ENCODE measurements at regions not wholly inside any gene's neighbourhood (a gene's known extent, or its start where the extent isn't known, plus 50 kb on each side); places are given as distances from the start of the nearest gene placed in this dataset.

DNA sequence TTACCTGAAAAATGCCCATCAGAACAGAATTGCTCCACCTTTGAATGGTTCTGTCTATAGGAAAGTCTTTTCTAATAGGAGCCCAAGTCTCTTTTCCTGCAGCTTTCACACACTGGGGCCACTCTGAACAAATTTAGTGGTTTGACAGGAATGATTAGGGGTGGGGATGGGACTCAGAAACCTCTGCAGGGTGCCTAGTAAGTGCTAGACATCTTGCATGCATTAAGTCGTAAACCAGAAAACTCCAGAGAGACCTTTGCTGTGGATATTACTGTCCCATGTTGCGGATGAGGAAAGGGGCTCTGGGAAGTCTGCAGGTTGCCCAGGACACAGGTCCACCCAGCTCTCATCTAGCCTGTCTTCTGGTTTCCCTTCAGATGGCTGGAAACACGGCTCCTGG, 189.7 kb downstream of the OPA1 start:
- no peaks in the 10 kb centered on the region for H3K36me3 ChIP-seq (ENCODE audit: control insufficient read depth, insufficient read depth, low read length)
- H3K27me3 ChIP-seq (ENCODE audit: control insufficient read depth, insufficient read depth, low read length), result no peaks in the 10 kb centered on the region
- H3K9ac ChIP-seq (ENCODE audit: low read length), result no peak overlapping the region
- H3K9me3 ChIP-seq (ENCODE audit: control insufficient read depth, low read length), result no peaks in the 10 kb centered on the region
- no peak overlapping the region for H3K4me3 ChIP-seq (ENCODE audit: low read length)
- H3K4me1 ChIP-seq (ENCODE audit: control insufficient read depth, insufficient read depth, low read length), result peaks cover 41% of the 10 kb centered on the region

DNA sequence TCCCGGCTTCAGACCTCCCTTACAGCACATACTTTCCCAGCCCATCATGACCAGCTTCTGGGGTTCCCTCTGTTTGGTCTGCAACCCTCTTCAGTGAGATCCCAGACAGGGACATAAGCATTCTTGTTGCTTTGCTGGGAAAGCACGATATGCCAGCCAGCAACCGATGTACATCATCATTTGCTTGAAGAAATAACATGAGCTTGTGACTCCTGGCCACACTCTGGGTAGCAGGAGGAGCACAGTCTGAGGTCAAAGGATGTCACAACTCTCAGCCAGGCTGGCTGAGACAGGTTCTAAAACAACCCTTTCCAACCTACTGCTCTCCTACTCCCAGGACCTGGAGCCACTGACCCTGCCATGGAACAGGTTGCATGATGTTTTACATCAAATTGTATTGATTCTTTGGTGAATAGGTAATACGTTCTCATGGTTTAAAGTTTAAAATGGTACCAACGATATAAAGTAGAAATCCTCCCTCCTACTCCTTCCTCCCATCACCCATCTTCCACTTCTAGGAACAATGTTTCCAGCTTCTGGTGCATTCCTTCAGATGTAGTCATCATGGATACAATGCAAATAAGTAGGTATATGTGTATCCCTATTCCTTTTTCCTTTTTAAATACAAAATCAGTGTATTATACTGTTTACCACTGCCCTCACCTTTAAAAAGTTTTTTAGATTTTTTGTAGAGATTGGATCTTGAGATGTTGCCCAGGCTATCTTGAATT, 190.3 kb downstream of the OPA1 start:
- Histone ChIP-seq H3K9ac (ENCODE audit: low read length) (no peak overlapping the region), H3K9me3 (ENCODE audit: control insufficient read depth, low read length) (no peaks in the 10 kb centered on the region), H3K4me1 (ENCODE audit: control insufficient read depth, insufficient read depth, low read length) (peaks cover 47% of the 10 kb centered on the region), H3K27me3 (ENCODE audit: control insufficient read depth, insufficient read depth, low read length) (no peaks in the 10 kb centered on the region), H3K36me3 (ENCODE audit: control insufficient read depth, insufficient read depth, low read length) (no peaks in the 10 kb centered on the region), H3K4me3 (ENCODE audit: low read length) (no peak overlapping the region)

DNA sequence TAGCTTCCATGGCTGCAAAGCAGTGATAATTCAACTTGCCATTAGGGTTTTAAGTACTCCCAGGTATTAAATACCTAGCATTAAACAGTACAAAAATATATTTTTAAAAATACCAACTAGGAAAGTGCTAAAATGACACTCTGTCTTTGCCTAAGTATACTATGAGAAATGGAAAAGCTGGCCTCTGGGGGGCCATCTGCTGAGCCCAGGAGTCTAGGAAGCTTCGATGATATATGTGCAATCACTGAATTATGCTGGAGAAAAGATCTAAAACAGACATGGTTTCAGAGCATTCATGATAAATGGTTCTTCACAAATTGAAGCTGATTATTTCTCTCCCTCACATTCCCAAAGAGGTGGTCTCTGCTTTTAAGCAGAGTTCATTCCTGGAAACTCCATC, 191.8 kb downstream of the OPA1 start:
- no peaks in the 10 kb centered on the region for H3K27me3 ChIP-seq (ENCODE audit: control insufficient read depth, insufficient read depth, low read length)
- no peak overlapping the region for H3K9ac ChIP-seq (ENCODE audit: low read length)
- H3K36me3 ChIP-seq (ENCODE audit: control insufficient read depth, insufficient read depth, low read length), result no peaks in the 10 kb centered on the region
- no peak overlapping the region for H3K4me3 ChIP-seq (ENCODE audit: low read length)
- H3K4me1 ChIP-seq (ENCODE audit: control insufficient read depth, insufficient read depth, low read length), result peaks cover 59% of the 10 kb centered on the region
- H3K9me3 ChIP-seq (ENCODE audit: control insufficient read depth, low read length), result no peaks in the 10 kb centered on the region

DNA sequence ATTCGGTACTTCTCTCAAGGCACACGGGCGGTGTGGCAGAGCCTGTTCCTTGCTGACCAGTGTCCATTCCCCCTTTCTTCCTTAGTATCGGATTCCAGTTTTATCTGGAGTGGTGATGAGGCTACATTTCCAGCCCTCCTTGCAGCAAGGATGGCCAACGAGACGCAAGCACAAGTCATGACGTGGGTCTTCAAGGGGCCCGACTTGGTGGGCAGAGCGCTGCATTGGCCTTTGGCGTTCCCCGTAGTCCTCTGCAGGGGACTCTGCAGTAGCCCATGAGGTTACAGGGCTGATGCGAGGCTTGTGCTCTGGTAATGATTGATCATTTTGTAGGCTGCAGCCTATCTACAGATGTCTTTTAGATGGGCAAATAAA, 194.5 kb downstream of the OPA1 start:
- Histone ChIP-seq H3K36me3 (ENCODE audit: control insufficient read depth, insufficient read depth, low read length) (no peaks in the 10 kb centered on the region), H3K27me3 (ENCODE audit: control insufficient read depth, insufficient read depth, low read length) (no peaks in the 10 kb centered on the region), H3K4me1 (ENCODE audit: control insufficient read depth, insufficient read depth, low read length) (peaks cover 56% of the 10 kb centered on the region), H3K9me3 (ENCODE audit: control insufficient read depth, low read length) (no peaks in the 10 kb centered on the region), H3K9ac (ENCODE audit: low read length) (no peak overlapping the region), H3K4me3 (ENCODE audit: low read length) (no peak overlapping the region)

DNA sequence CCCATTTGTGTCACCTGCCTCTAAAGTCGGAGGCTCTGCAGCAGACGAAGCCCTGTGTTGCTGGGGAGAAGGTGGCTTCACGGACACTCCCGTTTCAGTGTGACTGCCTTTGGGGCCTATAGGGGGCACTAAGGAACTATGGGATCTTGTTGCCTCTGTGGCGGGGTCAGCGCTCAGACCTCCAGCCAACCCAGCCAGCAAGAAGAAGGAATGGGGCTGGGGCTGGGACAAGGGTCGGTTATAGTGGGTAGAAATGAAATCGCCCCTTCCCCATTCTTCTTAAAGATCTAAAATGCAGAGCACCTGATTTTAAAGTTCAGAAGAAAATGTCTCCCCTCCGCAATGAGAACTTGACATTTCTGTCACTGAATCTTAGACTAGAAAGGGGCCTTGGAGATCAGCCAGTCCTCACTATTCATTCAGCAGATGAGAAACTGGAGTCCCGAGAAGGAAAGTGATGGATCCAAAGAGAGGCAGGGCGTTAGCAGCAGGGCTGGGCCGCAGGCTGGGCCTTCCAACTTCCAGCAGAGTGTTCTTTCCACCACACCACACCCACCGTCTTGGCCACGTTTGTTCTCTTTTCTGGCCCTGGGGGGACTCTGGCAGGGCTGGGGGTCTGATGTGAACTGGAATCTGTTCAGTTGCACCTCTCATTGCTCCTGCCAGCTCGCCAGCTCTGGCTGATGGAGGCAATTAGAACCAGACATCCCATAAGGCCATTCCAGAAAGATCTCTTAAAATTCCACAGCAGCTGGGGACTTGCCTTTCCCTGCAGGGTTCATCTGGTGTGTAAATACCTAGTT, 195.4 kb downstream of the OPA1 start:
- no peaks in the 10 kb centered on the region for H3K36me3 ChIP-seq (ENCODE audit: control insufficient read depth, insufficient read depth, low read length)
- H3K9me3 ChIP-seq (ENCODE audit: control insufficient read depth, low read length), result no peaks in the 10 kb centered on the region
- H3K9ac ChIP-seq (ENCODE audit: low read length), result no peak overlapping the region
- peaks cover 47% of the 10 kb centered on the region for H3K4me1 ChIP-seq (ENCODE audit: control insufficient read depth, insufficient read depth, low read length)
- H3K27me3 ChIP-seq (ENCODE audit: control insufficient read depth, insufficient read depth, low read length), result no peaks in the 10 kb centered on the region
- H3K4me3 ChIP-seq (ENCODE audit: low read length), result no peak overlapping the region

DNA sequence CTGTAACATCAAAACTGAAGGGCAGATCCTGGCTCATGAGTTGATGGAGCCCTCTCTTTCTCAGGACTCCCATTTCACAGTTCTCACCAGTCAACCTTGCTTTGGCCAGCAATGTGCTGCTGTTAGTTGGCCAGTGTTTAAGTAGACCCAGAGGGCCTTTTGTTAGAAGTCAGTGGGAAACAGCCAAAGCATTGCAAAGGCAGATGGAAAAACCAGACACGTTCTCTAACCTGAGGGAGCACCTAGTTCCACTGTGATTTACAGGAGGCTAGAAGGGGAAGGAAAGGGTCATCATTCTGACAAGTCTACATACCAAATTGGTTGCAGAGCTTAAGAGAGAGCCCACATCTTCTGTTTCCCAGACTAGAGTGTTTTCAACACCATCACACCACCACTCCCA, 196.4 kb downstream of the OPA1 start:
- Histone ChIP-seq H3K4me1 (ENCODE audit: control insufficient read depth, insufficient read depth, low read length) (peaks cover 49% of the 10 kb centered on the region), H3K9me3 (ENCODE audit: control insufficient read depth, low read length) (no peaks in the 10 kb centered on the region), H3K9ac (ENCODE audit: low read length) (no peak overlapping the region), H3K27me3 (ENCODE audit: control insufficient read depth, insufficient read depth, low read length) (no peaks in the 10 kb centered on the region), H3K36me3 (ENCODE audit: control insufficient read depth, insufficient read depth, low read length) (no peaks in the 10 kb centered on the region), H3K4me3 (ENCODE audit: low read length) (no peak overlapping the region)

DNA sequence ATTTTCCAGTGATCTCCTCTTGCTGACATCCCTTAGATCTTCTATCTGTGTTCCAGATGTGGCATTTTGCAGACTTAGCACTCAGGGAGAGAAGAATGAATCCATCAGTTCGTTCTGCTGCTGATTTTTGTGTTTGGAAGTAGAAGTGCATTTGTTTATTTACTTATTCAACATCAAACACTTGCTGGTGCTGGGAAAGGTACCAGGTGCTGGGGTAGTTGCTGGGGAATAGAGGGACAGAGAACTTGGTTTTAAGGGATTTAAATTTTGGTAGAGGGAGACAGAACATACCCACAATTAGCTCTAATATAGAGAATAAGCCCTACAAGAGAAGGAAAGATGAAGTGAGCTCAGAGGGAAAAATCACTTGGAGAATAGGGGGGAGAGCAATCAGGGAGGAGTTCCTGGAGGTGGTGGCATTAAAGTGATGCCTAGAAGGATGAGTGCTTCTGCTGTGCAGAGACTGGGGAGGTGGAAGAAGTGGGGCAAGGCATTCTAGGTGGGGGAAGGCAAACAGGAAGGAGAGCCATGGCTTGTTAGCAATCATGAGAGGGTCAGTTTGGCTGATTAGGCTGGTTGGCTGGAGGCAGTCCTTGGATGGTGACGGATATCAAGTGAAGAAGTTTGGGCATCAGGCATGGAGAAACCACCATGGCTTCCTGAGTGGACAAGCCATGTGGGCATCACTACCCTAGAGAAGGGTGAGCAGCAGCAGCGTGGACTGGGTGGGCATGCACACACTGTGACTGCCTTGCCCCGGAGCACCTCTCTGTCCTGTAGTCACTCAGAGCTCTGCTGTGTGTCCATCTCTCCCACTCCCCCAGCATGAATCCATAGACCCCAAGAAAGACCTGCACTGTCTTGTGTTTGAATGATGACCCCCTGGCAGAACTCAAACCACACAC, 197.3 kb downstream of the OPA1 start:
- H3K4me3 ChIP-seq (ENCODE audit: low read length), result no peak overlapping the region

DNA sequence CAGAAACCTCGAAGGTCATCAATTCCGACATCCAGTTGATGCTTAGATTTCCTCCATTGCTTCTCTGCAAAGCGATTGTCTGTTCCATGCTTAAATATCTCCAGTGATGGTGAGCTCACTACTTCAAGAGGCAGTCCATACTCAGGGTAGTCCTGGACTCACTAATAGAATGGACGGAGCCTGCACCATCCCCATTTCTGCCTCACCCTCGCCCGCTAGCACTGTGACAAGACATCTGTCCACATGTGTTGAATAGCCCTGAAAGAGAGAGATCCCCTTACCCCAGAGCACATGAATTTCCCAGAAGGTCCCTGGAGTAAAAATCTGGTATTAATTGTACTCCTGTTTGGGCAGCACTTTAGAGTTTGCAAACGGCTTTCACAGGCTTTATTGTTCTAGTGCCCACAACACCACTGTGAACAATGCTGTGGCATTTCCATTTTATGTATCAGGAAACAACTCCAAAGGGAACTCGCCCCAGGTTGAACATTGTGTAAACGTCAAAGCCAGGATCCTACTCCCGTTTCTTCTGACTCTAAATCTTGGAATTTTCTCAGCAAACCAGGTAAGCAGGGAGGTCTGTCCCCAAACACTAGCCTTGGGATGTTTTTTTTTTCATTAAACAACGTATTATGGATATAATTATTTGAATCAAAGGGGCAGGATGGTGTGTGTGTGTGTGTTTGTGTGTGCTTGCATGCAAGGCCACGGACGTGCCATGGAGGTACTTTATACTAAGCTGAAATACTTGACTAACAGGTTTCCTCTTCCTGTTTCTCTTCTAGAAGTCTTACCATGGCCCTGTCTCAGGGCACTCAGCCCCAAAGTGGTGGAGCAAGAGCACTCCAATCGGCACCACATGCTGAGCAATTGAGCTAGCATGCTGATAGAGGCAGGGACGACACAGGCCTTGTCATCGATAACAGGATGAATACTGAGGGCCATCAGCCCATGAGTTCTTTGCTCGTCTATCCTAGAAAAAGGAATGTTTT, 198.3 kb downstream of the OPA1 start:
- H3K27me3 ChIP-seq (ENCODE audit: control insufficient read depth, insufficient read depth, low read length), result no peaks in the 10 kb centered on the region
- no peak overlapping the region for H3K9ac ChIP-seq (ENCODE audit: low read length)
- peaks cover 55% of the 10 kb centered on the region for H3K4me1 ChIP-seq (ENCODE audit: control insufficient read depth, insufficient read depth, low read length)
- no peak overlapping the region for H3K4me3 ChIP-seq (ENCODE audit: low read length)
- no peaks in the 10 kb centered on the region for H3K9me3 ChIP-seq (ENCODE audit: control insufficient read depth, low read length)
- no peaks in the 10 kb centered on the region for H3K36me3 ChIP-seq (ENCODE audit: control insufficient read depth, insufficient read depth, low read length)

More for the DNA sequence above, 197.3 kb downstream of the OPA1 start:
- Histone ChIP-seq H3K9me3 (ENCODE audit: control insufficient read depth, low read length) (no peaks in the 10 kb centered on the region), H3K4me1 (ENCODE audit: control insufficient read depth, insufficient read depth, low read length) (peaks cover 55% of the 10 kb centered on the region), H3K9ac (ENCODE audit: low read length) (no peak overlapping the region), H3K36me3 (ENCODE audit: control insufficient read depth, insufficient read depth, low read length) (no peaks in the 10 kb centered on the region), H3K27me3 (ENCODE audit: control insufficient read depth, insufficient read depth, low read length) (no peaks in the 10 kb centered on the region)

DNA sequence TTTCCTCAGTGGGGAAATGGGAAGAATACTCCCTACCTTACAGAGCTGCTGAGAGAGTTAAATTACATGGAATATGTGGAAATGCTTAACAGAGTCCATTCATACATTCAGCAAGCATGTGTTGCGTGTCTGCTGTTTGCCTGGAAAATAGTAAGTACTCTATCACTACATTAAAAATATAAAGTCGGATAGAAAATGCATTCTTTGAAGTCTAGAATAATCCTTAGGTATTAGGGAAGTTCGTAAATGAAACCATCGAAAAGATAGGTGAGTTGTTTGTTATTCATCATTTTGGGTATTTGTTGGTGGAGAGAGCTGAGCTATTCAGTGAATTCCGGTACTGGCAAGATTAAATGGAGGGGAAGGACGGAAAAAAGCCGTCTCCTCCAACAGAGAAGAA, 200.1 kb downstream of the OPA1 start:
- Histone ChIP-seq H3K36me3 (ENCODE audit: control insufficient read depth, insufficient read depth, low read length) (no peaks in the 10 kb centered on the region), H3K27me3 (ENCODE audit: control insufficient read depth, insufficient read depth, low read length) (no peaks in the 10 kb centered on the region), H3K4me1 (ENCODE audit: control insufficient read depth, insufficient read depth, low read length) (peaks cover 40% of the 10 kb centered on the region), H3K9me3 (ENCODE audit: control insufficient read depth, low read length) (no peaks in the 10 kb centered on the region), H3K9ac (ENCODE audit: low read length) (no peak overlapping the region), H3K4me3 (ENCODE audit: low read length) (no peak overlapping the region)

DNA sequence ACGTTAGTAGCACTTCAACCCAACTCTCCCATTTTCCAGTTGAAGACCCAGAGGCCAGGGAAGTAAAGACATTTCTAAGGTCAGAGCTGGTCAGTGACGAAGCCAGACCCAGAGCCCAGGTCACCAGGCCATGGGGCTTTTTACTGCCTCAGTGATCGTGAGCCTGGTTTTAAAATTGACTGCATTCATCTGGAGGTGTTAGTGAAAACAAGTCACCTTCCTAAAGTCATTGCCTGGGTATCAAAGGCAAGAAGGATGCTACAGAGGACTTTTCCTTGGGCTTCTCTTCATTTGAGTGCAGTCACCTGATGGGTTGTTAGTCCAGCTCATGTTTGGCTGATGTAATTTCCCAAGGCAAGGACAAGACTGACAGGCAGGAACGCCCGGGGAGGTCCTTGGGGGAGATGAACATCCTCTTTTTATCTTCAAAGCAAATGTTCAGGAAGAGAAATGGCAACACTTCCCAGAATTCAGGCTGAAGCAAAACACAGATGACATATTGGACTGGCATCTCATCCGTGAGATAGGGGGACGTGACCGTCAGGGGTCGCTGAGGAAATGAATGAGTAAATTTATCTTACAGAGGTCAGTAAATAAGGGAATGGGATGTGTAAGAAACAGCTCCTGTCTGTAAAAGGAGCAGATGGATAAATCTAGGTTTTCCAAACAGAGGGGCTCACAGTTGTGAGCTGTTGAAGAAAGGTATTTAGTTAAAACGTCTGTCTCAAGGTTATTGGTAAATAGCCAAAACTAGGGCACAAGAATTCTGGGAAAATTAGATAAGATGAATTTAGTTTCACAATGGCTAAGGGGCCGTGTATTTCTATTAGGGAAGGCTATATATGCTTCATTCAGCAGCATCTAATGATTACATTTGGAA, 201.2 kb downstream of the OPA1 start:
- Histone ChIP-seq H3K27me3 (ENCODE audit: control insufficient read depth, insufficient read depth, low read length) (no peaks in the 10 kb centered on the region), H3K4me1 (ENCODE audit: control insufficient read depth, insufficient read depth, low read length) (peaks cover 29% of the 10 kb centered on the region), H3K36me3 (ENCODE audit: control insufficient read depth, insufficient read depth, low read length) (no peaks in the 10 kb centered on the region), H3K9me3 (ENCODE audit: control insufficient read depth, low read length) (no peaks in the 10 kb centered on the region), H3K4me3 (ENCODE audit: low read length) (no peak overlapping the region), H3K9ac (ENCODE audit: low read length) (no peak overlapping the region)
